Right lobe of liver (tissue), 6 donors: ENCODE measurements at regions not wholly inside any gene's neighbourhood (a gene's known extent, or its start where the extent isn't known, plus 50 kb on each side); places are given as distances from the start of the nearest gene placed in this dataset.

Experiments
- ATAC-seq, 4 donors: fragments of 200-7000 bp; cut with Tn5 transposase; one replicate each; pipeline ENCODE4 v1.9.1; 2020; ENCODE audit warnings: mild to moderate bottlenecking in 4 of 4, moderate library complexity in 4 of 4
- DNase-seq, 3 donors: peaks; one replicate each; pipeline ENCODE4 v3.0.0-alpha.2; 2020
- H3K27ac ChIP-seq, 3 donors: fragments of 200-600 bp; one replicate each; pipeline ENCODE4 v1.8.0; 2022
- H3K27me3 ChIP-seq, 2 donors: fragments of 200-600 bp; one replicate each; pipeline ENCODE4 v1.8.0; 2022
- H3K36me3 ChIP-seq, 4 donors: fragments of 200-600 bp; sonication (generic) in 1 of 4; one replicate each; pipeline versions ENCODE4 v1.5.1 to v1.8.0; 2017 to 2022; ENCODE audit warnings: control low read depth in 1 of 4
- H3K4me1 ChIP-seq, 4 donors: fragments of 200-600 bp; sonication (generic) in 1 of 4; one replicate each; pipeline versions ENCODE4 v1.5.1 to v1.8.0; 2017 to 2022; ENCODE audit warnings: control low read depth in 1 of 4
- H3K4me3 ChIP-seq, 3 donors: fragments of 200-600 bp; one replicate each; pipeline ENCODE4 v1.8.0; 2022
- H3K9me3 ChIP-seq, 4 donors: fragments of 200-600 bp; sonication (generic) in 1 of 4; one replicate each; pipeline versions ENCODE4 v1.5.1 to v1.8.0; 2017 to 2022; ENCODE audit warnings: control low read depth in 1 of 4
- POLR2A ChIP-seq: fragments of 450-650 bp; IDR thresholded peaks from one replicate; pipeline ENCODE4 v1.6.1; 2017; ENCODE audit warnings: antibody characterized with exemption, mild to moderate bottlenecking
- WGBS: methylation state at CpG from one replicate; pipeline ENCODE4 v1.1.6; 2018; ENCODE audit warnings: low coverage, low lambda C conversion rate; ENCODE audit not compliant: insufficient coverage; ENCODE audit errors: missing lambda C conversion rate; 5-methylcytosine and 5-hydroxymethylcytosine counted together
- intact Hi-C, 2 donors: fragments of 100-400 bp; cut with DNase I; formaldehyde crosslinking; loops; one replicate each; pipeline versions ENCODE4 v1.11.2 to v1.14.1; 2022
- TF ChIP-seq, protein P1 (sequence below), 4 donors: fragments of 200-600 bp in 3 of 4; fragments of 450-650 bp in 1 of 4; IDR thresholded peaks; one replicate each; pipeline versions ENCODE4 v1.5.1 to v1.8.0; 2016 to 2022; ENCODE audit warnings: antibody characterized with exemption in 4 of 4, mild to moderate bottlenecking in 2 of 4
- donor health status: DM: no; HTN: yes; CAD: no.
- donor health status: DM: no; HTN: no; CAD: no.
- donor health status: DM: no; HTN: no; CAD: no.
- donor health status: DM: no; HTN: yes; CAD: no.
- donor health status: DM: no; HTN: yes; CAD: no.

DNA sequence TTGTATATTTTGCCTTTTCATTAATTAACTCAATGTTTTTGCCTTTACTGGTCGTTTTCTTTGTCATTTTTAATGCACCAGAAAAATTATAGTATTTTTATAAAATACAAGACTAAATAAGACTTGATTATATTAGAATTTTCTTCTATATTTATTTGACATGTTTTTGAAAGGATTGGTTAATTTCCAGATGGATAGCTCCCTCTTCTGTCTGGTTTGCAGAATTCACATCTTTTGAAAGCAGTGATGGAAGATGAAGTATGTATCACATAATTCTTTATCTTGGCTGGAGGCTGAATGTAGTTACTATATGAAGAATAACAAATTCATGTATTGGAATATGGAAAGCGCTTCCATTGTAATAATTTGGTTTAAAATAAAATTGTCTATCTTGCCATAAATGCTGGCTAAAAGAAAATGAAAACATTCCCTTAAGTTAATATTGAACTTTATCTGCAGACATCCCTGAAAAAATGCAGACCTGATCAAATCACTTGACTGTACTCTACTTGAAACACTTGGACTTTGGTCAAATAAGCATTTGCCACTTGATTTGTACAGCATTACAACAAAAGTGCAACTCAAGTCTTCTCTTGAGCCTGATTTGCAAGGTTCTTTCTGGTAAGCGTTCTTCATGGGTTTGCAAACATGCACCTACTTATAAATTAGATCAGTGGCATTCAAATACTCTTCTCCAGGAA lies 86.3 kb upstream of the EFEMP1 start:
- DNase-seq, result no peak
- 31% methylated on average over 3 of the region's 3 CpGs for WGBS

DNA sequence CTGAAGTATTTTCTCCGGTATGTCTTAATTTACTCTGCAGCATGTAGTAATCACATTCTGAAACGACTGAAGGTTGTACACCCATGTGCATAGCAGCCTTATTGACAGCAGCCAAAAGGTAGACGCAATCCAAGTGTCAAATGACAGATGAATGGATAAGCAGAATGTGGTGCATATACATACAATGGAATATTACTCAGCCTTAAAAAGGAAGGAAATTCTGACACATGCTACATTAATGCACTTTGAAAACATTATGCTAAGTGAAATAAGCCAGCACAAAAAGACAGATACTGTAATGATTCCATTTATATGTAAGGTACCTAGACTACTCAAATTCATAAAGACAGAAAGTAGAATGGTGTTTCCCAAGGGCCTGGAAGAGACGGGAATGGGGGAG lies 88.0 kb upstream of the EFEMP1 start:
- DNase-seq (no peak), ATAC-seq (no peak)
- H3K36me3 ChIP-seq, result no peaks in the 10 kb centered on the region
- intact Hi-C loops, result no loop called here
- 68% methylated on average over 4 of the region's 4 CpGs for WGBS
- no peak overlapping the region for H3K27ac ChIP-seq
- no peak for TF ChIP-seq POLR2A
- TF ChIP-seq, protein P1, sequence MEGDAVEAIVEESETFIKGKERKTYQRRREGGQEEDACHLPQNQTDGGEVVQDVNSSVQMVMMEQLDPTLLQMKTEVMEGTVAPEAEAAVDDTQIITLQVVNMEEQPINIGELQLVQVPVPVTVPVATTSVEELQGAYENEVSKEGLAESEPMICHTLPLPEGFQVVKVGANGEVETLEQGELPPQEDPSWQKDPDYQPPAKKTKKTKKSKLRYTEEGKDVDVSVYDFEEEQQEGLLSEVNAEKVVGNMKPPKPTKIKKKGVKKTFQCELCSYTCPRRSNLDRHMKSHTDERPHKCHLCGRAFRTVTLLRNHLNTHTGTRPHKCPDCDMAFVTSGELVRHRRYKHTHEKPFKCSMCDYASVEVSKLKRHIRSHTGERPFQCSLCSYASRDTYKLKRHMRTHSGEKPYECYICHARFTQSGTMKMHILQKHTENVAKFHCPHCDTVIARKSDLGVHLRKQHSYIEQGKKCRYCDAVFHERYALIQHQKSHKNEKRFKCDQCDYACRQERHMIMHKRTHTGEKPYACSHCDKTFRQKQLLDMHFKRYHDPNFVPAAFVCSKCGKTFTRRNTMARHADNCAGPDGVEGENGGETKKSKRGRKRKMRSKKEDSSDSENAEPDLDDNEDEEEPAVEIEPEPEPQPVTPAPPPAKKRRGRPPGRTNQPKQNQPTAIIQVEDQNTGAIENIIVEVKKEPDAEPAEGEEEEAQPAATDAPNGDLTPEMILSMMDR (IDR thresholded peaks at IDR 0.05), result no peak
- H3K4me3 ChIP-seq, result no peak overlapping the region
- no peaks in the 10 kb centered on the region for H3K9me3 ChIP-seq
- no peaks in the 10 kb centered on the region for H3K27me3 ChIP-seq
- no peaks in the 10 kb centered on the region for H3K4me1 ChIP-seq

More for the DNA sequence above, 86.3 kb upstream of the EFEMP1 start:
- H3K9me3 ChIP-seq, result no peaks in the 10 kb centered on the region
- no peak for ATAC-seq
- TF ChIP-seq POLR2A, result no peak
- TF ChIP-seq, protein P1 (IDR thresholded peaks at IDR 0.05), result peak; percentile 50 to 61 (median 54)
- no peaks in the 10 kb centered on the region for H3K36me3 ChIP-seq
- H3K27ac ChIP-seq, result no peak overlapping the region
- no peak overlapping the region for H3K4me3 ChIP-seq
- no peaks in the 10 kb centered on the region for H3K27me3 ChIP-seq
- intact Hi-C loops, result no loop called here
- H3K4me1 ChIP-seq, result no peaks in the 10 kb centered on the region

DNA sequence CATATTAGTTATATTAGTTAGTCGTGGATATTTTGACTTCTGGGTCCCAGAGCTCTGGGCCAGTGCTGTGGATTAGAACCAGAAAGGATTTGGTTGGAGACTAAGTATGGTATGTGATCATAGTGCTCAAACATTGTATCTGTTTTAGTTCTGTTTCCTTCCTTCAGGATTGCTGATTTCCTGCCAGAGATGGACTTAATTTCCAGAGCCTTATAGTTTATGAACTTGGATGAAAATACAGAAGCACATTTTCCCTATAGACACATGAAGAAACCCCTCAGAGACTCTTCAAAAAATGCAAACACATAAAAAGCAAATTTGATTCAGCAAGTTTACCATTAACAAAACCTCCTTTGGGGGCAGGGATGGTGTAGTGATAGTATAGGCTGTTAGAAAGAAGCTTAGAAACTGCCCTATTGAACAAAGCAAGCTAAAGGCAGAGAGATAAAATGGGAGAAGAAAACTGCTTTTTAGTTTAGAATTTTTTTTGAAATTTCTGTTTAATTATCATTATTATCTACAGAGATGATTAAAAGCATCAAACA lies 88.7 kb upstream of the EFEMP1 start:
- TF ChIP-seq, protein P1 (IDR thresholded peaks at IDR 0.05), result no peak
- no peak for TF ChIP-seq POLR2A
- Histone ChIP-seq H3K4me1 (no peaks in the 10 kb centered on the region), H3K27ac (no peak overlapping the region), H3K9me3 (no peaks in the 10 kb centered on the region), H3K27me3 (no peaks in the 10 kb centered on the region), H3K36me3 (no peaks in the 10 kb centered on the region), H3K4me3 (no peak overlapping the region)
- DNase-seq, result no peak
- ATAC-seq, result no peak
- WGBS, result 29% methylated on average over 1 of the region's 1 CpG
- intact Hi-C loops, result no loop called here

DNA sequence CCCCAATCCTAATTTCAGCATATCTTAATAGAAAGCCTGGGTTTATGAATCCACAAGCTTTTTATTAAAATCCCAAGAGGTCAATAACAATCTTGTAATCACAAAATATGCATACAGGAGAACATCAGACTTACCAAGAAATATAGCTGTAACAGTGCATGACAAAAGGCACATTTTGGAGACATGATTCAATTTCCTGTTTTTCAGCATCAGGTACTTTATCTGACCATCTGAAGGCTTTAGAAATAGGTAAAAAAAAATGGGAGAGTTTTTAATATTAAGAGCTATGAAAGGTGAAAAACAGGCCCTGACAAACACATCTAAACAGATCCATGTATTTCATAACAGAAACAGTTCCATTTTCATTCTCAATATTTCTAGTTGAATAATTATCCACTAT lies 89.9 kb upstream of the EFEMP1 start:
- no peak for ATAC-seq

More for the DNA sequence above, 89.9 kb upstream of the EFEMP1 start:
- no peak for DNase-seq
- intact Hi-C loops, result no loop called here
- Histone ChIP-seq H3K4me3 (no peak overlapping the region), H3K9me3 (no peaks in the 10 kb centered on the region), H3K4me1 (no peaks in the 10 kb centered on the region), H3K36me3 (no peaks in the 10 kb centered on the region), H3K27me3 (no peaks in the 10 kb centered on the region), H3K27ac (no peak overlapping the region)
- TF ChIP-seq POLR2A, result no peak
- TF ChIP-seq, protein P1 (IDR thresholded peaks at IDR 0.05), result no peak
